OCI-LY3 (cell line): ENCODE measurements at regions not wholly inside any gene's neighbourhood (a gene's known extent, or its start where the extent isn't known, plus 50 kb on each side); places are given as distances from the start of the nearest gene placed in this dataset.

Experiments used
- H2AFZ ChIP-seq: fragments of 200-600, 300-600 bp; shearing (Covaris generic); 2 replicates; pipeline ENCODE4 v1.6.0; 2014; ENCODE audit warnings: antibody characterized with exemption, low read depth, low read length
- H3K27ac ChIP-seq: fragments of 200-600, 300-600 bp; sonication (generic); 2 replicates; pipeline ENCODE4 v1.5.1; 2014; ENCODE audit warnings: mild to moderate bottlenecking, low read length, moderate library complexity, mixed read lengths
- H3K27me3 ChIP-seq: fragments of 200-600, 300-600 bp; sonication (generic); 2 replicates; pipeline ENCODE4 v1.6.1; 2014; ENCODE audit warnings: low read depth, low read length, mixed read lengths
- H3K36me3 ChIP-seq: fragments of 200-600, 300-600 bp; sonication (generic); replicated peaks from 2 replicates; pipeline ENCODE3; 2014; ENCODE audit warnings: low read depth, low read length, mixed read lengths
- H3K4me1 ChIP-seq: fragments of 300-600, 200-600 bp; sonication (generic); 2 replicates; pipeline ENCODE4 v1.6.1; 2014; ENCODE audit warnings: low read length, mixed read lengths
- H3K4me2 ChIP-seq: fragments of 200-600, 300-600 bp; sonication (generic); 2 replicates; pipeline ENCODE4 v1.6.1; 2014; ENCODE audit warnings: low read length, mixed read lengths
- H3K4me3 ChIP-seq: fragments of 300-600, 200-600 bp; sonication (generic); 2 replicates; pipeline ENCODE4 v1.5.1; 2014; ENCODE audit warnings: antibody characterized with exemption, mild to moderate bottlenecking, low read length, moderate library complexity
- H3K79me2 ChIP-seq: fragments of 300-600, 200-600 bp; shearing (Covaris generic); 2 replicates; pipeline ENCODE4 v1.6.1; 2014; ENCODE audit warnings: mild to moderate bottlenecking, low read length, mixed read lengths
- H3K9ac ChIP-seq: fragments of 300-600, 200-600 bp; shearing (Covaris generic); 2 replicates; pipeline ENCODE4 v1.6.0; 2014; ENCODE audit warnings: mild to moderate bottlenecking, low read length, moderate library complexity
- H3K9me3 ChIP-seq: fragments of 200-600, 300-600 bp; shearing (Covaris generic); 2 replicates; pipeline ENCODE4 v1.6.1; 2014; ENCODE audit warnings: low read length, mixed read lengths; ENCODE audit not compliant: insufficient read depth
- H4K20me1 ChIP-seq: fragments of 200-600, 300-600 bp; sonication (generic); 2 replicates; pipeline ENCODE4 v1.6.1; 2016; ENCODE audit warnings: low read length, mixed read lengths; ENCODE audit not compliant: insufficient read depth
- EZH2phosphoT487 ChIP-seq: fragments of 200-600 bp; shearing (Covaris generic); IDR thresholded peaks from 2 replicates; pipeline ENCODE4 v1.6.1; 2018; ENCODE audit warnings: antibody characterized with exemption, mixed run types, low read depth
- TF ChIP-seq, protein P1 (sequence below): fragments of 200-600, 300-600 bp; sonication (generic); IDR thresholded peaks from 2 replicates; pipeline ENCODE4 v1.5.1; 2014; ENCODE audit warnings: antibody characterized with exemption, low read length, low read depth

DNA sequence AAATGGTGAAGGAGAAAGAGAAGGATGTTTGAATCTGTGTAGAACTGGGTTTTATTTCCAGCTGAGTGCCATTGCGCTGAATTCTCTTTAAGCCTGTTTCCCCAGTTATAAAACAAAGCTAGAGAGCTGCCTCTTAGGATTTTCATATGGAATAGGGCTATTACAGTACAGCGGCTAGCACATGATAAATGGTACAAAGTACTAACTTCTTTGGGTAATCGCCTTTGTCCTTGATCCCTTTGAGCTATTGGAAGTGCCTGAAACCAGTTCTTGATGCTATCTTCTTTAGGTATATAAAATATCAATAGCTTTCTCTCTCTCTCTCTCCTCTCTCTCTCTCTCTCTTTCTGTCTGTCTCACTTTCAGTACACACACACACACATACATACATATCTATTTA is 71.3 kb downstream of the SOX11 start:
- Histone ChIP-seq H2AFZ (no peak overlapping the region), H3K9me3 (no peaks in the 10 kb centered on the region), H3K4me2 (no peak overlapping the region), H3K9ac (no peak overlapping the region), H3K36me3 (no peaks in the 10 kb centered on the region), H3K27me3 (no peaks in the 10 kb centered on the region), H3K4me3 (no peak overlapping the region), H3K79me2 (no peaks in the 10 kb centered on the region), H4K20me1 (no peaks in the 10 kb centered on the region), H3K4me1 (no peaks in the 10 kb centered on the region), H3K27ac (no peak overlapping the region)
- TF ChIP-seq, protein P1, sequence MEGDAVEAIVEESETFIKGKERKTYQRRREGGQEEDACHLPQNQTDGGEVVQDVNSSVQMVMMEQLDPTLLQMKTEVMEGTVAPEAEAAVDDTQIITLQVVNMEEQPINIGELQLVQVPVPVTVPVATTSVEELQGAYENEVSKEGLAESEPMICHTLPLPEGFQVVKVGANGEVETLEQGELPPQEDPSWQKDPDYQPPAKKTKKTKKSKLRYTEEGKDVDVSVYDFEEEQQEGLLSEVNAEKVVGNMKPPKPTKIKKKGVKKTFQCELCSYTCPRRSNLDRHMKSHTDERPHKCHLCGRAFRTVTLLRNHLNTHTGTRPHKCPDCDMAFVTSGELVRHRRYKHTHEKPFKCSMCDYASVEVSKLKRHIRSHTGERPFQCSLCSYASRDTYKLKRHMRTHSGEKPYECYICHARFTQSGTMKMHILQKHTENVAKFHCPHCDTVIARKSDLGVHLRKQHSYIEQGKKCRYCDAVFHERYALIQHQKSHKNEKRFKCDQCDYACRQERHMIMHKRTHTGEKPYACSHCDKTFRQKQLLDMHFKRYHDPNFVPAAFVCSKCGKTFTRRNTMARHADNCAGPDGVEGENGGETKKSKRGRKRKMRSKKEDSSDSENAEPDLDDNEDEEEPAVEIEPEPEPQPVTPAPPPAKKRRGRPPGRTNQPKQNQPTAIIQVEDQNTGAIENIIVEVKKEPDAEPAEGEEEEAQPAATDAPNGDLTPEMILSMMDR = no peak
- no peak for TF ChIP-seq EZH2phosphoT487

- H3K4me1 ChIP-seq = no peaks in the 10 kb centered on the region
- H3K9ac ChIP-seq = no peak overlapping the region
- H3K27ac ChIP-seq = no peak overlapping the region
- H3K79me2 ChIP-seq = no peaks in the 10 kb centered on the region
- H3K27me3 ChIP-seq = no peaks in the 10 kb centered on the region
- H3K36me3 ChIP-seq = no peaks in the 10 kb centered on the region
- no peak overlapping the region for H3K4me3 ChIP-seq
- H2AFZ ChIP-seq = no peak overlapping the region
- no peaks in the 10 kb centered on the region for H4K20me1 ChIP-seq
- H3K9me3 ChIP-seq = no peaks in the 10 kb centered on the region
- TF ChIP-seq, protein P1 = no peak
- no peak for TF ChIP-seq EZH2phosphoT487
- H3K4me2 ChIP-seq = no peak overlapping the region
These were observed 71.9 kb downstream of the SOX11 start for GRCh38 chr2:5764041-5764440.

DNA sequence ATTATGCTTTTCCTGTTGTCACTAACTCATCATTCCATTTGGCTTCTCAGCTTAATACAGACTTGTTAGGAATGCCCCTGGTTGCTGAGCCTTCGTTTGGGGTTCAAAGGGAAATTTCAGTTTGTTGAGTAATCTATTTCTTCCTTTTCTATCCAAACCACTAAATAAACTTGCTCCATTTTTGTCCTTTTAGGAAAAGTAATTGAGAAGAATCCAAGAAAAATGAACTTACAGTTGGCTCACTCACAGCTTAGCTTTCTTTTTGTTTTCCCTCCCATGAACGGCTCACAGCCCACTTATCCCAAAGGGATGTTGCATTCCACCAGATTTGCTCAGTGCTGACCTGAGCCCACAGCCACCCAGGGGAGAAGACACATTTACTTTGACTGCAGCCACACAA is 73.9 kb downstream of the SOX11 start:
- Histone ChIP-seq H3K9ac (no peak overlapping the region), H3K4me1 (no peaks in the 10 kb centered on the region), H3K36me3 (no peaks in the 10 kb centered on the region), H3K9me3 (no peaks in the 10 kb centered on the region), H3K4me3 (no peak overlapping the region), H3K79me2 (no peaks in the 10 kb centered on the region), H3K27me3 (no peaks in the 10 kb centered on the region), H3K27ac (no peak overlapping the region), H4K20me1 (no peaks in the 10 kb centered on the region), H2AFZ (no peak overlapping the region), H3K4me2 (no peak overlapping the region)
- TF ChIP-seq, protein P1 = no peak
- TF ChIP-seq EZH2phosphoT487 = no peak

GRCh38 chr2:5766561-5766960 is 74.4 kb downstream of the SOX11 start:
- Histone ChIP-seq H3K9me3 (no peaks in the 10 kb centered on the region), H4K20me1 (no peaks in the 10 kb centered on the region), H3K36me3 (no peaks in the 10 kb centered on the region), H3K4me3 (no peak overlapping the region), H3K27ac (no peak overlapping the region), H3K9ac (no peak overlapping the region), H3K4me1 (no peaks in the 10 kb centered on the region), H3K79me2 (no peaks in the 10 kb centered on the region), H3K4me2 (no peak overlapping the region), H3K27me3 (no peaks in the 10 kb centered on the region), H2AFZ (no peak overlapping the region)
- TF ChIP-seq, protein P1 = no peak
- TF ChIP-seq EZH2phosphoT487 = no peak
